Globus pallidus (tissue), 1 donor: ENCODE measurements at regions not wholly inside any gene's neighbourhood (a gene's known extent, or its start where the extent isn't known, plus 50 kb on each side); places are given as distances from the start of the nearest gene placed in this dataset.
"Not testable (repeated sequence)": the region's sequence is repeated elsewhere in the genome, so short reads cannot be mapped to it uniquely, and the experiment has no call there.

Experiments
- DNase-seq: peaks from one replicate; pipeline ENCODE4 v3.0.0-alpha.2; 2015; ENCODE audit warnings: low spot score

DNA sequence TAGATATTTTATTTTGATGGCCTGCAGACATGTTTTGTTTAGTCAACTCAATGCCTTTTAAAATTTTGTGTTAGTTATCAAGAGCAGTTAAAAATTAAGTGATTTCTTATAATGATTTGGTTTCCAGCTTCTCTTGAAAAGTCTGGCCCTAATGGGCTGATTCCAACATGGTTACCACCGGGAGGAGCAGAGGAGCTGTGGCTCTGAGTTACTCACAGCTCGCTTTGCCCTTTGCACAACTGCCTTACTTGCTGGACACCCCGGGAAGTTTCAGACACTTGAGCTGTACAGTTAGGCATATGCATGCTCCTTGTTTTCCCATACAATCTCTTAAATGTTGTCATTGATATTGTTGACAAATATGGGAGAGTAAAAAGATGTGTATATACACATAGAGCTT is 173.1 kb upstream of the MMS22L start:
- DNase-seq: no peak

DNA sequence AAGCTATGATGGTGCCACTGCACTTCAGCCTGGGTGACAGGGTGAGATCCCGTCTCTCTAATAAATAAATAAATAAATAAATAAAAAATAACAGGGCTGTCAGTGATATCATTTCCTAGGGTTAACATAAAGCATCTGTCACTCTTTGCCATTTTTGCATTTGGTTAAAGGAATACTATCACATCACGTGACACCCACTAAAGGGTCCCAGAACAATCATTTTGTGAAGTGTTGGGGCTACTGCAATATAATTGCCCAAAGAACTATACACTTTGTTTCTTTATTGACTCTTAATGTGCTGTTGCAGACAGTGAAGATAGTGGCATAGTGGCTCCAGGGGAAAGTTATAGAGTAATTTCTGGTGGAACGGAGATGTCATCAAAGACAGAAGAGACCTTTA is 176.5 kb upstream of the MMS22L start:
- DNase-seq: no peak

- DNase-seq: peak; percentile 29
Observed at GRCh38 chr6:97459986-97460385, 177.0 kb upstream of the MMS22L start.

DNA sequence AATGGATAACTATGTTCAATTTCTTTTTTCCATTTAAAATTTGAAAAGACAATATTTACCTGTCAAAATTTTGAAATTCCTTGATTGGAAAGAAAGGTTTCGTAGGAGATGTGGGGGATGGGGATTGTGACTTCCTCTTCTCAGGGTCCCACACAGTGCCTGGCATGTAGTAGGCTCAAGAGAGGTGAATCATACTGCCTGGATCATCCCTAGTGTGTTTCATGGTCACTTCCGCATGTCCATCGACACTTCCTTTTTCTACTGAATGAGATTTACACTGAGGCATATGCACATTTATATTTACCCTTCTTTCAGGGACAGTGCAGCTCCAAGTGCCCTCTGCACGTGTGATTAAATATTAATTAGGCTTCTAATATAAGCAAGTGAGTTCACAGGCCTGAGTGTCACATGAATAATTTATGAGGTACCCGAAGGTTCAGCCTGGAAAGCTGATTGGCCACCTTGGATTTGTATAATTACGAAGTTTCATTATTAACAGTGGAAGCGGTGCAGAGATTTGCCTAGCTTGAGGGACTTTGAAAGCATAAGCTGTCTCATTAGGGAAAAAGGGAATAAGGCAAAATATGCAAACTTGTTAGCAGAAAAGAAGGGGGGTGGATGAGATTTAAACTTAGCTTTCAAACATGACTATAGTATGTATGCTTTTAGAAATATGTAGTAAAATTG is 177.5 kb upstream of the MMS22L start:
- DNase-seq: no peak

DNA sequence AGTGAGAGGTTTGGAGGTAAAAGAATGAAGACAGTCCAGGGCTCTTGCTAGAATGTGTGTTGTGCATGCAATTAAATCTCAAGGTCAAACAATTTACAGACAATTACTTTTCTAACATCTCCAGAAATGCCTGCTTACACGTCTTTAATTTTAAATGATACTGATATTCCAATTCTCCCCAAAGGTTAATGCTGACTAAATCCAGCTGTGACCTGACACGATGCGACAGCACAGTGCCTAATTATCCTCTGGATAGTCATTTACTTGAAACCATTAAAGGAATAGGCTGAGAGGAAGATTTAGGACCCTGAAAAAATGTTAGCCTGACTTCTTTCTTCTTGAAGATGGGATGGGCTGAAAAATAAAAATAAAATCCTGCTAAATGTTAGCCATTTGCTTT is 178.2 kb upstream of the MMS22L start:
- DNase-seq: no peak

- no peak for DNase-seq
Observed at GRCh38 chr6:97462031-97462430, 179.0 kb upstream of the MMS22L start.

GRCh38 chr6:97462938-97463598 is 180.1 kb upstream of the MMS22L start:
- no peak for DNase-seq

DNA sequence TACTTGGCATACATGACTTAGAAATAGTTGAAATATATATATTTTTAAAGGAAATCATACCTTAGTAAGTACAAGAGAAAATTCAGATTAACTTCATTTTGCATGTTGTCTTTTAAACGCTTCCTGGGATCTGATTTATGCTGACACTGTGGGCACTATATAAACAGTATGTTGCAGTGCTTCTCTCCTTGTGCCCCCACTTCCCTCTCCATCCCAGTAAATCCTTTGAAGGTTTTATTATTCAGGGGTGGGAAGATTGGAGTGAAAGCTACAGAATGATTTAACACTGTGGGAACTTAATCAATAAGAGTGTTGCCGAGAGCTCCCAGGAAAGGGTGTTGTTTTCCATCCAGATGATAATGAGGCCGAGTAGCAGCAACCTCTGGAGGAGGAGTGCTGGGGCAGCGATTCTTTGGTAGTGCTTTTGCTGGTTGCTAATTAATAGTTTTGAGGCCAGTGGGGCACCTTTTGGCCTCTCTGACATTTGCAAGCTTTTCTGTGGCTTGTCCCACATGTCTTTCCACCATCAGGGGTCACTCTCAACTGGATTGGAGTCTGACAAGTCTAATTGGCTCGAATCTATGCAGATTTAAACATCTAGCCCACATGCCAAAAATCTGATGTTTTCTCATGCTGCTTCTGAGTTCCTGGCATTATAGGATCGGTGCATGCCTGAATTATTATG is 183.0 kb upstream of the MMS22L start:
- DNase-seq: peak; percentile 71

DNA sequence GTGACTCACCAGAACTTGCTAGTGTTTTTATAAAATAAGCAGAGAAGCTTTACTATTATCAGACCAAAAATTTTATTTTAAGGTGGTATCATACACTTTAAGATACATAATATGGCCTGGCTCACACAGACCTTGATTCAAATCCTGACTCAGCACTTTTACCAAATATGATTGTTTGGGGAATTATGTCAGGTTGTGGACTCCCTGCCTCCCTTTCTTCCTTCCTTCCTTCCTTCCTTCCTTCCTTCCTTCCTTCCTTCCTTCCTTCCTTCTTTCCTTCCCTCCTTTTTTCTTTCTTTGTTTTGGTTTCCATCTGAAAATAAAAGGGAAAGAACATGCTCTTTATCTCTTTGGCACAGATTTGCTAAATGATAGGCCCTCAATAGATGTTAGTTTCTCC is 186.0 kb upstream of the MMS22L start:
- no peak for DNase-seq

- no peak for DNase-seq
Observed at GRCh38 chr6:97469451-97469850, 186.4 kb upstream of the MMS22L start.

DNA sequence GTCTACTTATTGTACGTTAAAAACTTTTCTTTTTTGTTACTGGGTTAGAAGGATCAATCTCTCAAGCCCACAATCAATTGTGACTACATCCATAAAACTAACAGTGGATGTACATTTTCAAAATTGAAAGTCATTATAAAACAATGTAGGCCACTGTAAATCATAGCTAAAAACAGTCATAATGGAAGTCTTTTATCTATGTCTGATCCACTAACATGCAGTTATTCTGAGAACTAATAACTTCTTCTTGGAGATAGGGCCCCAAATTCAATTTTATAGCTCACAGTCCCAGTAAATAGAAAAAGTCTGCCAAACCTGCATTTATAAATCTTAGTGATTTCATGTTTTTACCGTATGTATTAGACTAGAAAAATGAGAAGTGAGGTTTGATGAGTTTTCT is 187.3 kb upstream of the MMS22L start:
- DNase-seq: no peak

DNA sequence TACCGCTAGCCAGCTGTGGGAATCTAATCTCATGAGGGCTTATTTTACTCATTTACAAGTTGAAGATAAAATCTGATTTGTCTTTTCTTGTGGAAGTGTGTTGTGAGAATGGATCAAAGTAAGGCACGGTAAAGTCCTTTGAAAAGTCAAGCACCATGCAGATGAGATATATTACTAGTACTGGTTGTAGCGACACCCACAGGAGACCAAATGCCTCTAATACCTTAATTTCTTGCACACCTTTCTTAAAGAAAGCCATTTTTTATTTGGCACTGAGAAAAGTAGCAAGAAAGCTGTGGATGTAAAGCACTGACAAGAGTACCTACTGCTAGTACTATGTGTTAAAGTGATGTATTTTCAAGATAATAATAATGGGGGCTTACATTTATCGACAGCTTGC is 191.0 kb upstream of the MMS22L start:
- DNase-seq: no peak

GRCh38 chr6:97497713-97498331 is 214.8 kb upstream of the MMS22L start:
- peak; percentile 88 for DNase-seq

GRCh38 chr6:97501853-97502252 is 218.8 kb upstream of the MMS22L start:
- no peak for DNase-seq

DNA sequence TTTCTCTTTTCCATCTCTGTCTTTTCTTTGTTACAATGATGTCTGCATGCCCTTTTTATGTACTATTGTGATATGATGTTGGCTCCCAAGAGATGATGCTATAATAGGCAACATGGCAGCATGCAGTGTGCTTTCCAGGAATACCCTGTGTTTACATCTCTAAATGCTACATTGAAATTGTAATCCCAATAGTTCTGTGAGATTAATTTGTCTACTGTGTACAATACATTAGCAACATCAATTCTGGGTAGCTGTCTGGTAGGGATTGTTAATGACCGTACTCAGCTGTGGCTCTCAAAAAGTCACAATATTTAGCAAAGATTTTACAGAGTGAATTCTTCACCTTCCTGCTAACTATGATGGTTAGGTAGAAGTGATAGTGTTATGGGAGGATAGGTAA is 225.6 kb upstream of the MMS22L start:
- DNase-seq: no peak

DNA sequence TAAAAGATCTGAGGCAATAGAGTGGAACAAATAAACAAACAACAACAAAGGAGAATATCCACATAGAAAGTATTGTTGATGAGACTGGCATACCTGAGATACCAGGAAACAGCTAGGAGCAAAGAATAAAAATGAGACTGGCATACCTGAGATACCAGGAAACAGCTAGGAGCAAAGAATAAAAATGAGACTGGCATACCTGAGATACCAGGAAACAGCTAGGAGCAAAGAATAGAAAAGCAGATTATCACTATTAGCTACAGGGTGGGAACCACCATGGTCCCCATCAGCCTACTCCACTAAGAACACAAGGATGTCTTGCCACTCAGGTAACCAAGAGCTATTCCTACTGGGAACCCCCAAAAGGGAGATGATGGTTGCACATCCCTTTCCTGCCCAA is 230.2 kb upstream of the MMS22L start:
- DNase-seq: not testable (repeated sequence)

DNA sequence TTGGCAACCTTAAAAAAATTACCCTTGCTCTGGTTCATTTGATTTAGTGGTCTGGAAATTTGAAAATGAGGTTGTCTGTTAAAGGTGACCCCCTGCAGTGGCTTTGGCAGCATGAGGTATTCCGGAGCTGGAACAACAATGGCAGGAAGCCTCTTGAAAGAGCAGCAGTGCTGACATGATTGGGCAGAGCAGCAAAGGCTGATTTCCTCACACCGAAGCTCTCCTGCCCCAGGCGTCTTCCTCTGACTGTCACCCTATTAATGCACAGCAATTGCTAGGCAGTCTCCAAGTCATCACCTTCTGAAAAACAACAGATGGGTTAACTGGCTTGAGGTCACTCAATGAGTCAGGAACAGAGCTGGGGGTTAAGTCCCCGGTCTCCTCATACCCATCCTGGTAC is 241.8 kb upstream of the MMS22L start:
- DNase-seq: peak; percentile 53

DNA sequence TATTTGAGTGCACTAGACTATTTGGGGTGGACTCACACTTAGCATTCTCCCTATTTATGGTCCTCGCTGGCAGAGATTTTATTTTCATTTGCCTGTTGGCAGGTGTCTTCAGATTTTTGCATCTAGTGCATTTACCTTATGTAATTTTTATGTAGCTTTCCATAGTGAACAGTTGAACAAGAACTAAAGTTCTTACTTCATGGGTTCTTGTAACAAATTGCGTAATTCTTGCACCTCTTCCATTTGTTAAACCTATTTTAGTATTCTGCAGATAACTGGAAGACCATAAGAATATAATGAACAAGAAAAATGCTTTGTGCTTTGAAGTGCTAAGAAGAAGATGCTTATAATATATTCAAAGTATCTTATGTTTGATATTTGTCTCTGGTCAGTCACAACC is 252.8 kb upstream of the MMS22L start:
- DNase-seq: no peak

- DNase-seq: no peak
Observed at GRCh38 chr6:97548354-97548753, 265.3 kb upstream of the MMS22L start.

GRCh38 chr6:97557355-97557754 is 274.3 kb upstream of the MMS22L start:
- DNase-seq: no peak

- DNase-seq: no peak
Observed at GRCh38 chr6:97563529-97563928, 280.5 kb upstream of the MMS22L start.

GRCh38 chr6:97572943-97573342 is 289.9 kb upstream of the MMS22L start:
- no peak for DNase-seq

- DNase-seq: peak; percentile 58
Observed at GRCh38 chr6:97586344-97586743, 303.3 kb upstream of the MMS22L start.
